ENCODE measurements at regions not wholly inside any gene's neighbourhood (a gene's known extent, or its start where the extent isn't known, plus 50 kb on each side); places are given as distances from the start of the nearest gene placed in this dataset.

DNA sequence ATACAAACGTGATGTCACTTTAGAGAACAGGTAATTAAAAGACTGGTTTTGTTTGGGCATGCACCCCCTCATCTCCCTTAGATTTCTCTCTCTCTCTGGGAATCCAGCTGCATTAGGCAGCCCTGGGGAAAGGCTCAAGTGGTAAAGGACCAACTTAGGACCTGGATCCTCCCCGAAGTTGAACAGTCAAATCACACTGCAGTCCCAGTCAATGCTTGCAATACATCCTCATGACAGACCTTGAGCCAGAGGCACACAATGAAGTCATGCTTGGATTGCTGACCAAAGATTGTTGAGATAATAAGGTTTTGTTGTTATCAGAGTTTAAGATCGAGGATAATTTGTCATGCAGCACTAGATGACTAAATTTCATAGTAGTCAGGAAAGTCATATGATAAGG is 1285.8 kb upstream of the NCAM2 start:
- WGBS, 5 donors = 59 to 79% (median 72%) methylated on average over 3 of the region's 3 CpGs
- intact Hi-C loops (cut with DNase I; ENCODE audit: low total_unique reads) = no loop called here
- H3K27me3 ChIP-seq (replicated peaks in 1 of 7) = no peaks in the 10 kb centered on the region

DNA sequence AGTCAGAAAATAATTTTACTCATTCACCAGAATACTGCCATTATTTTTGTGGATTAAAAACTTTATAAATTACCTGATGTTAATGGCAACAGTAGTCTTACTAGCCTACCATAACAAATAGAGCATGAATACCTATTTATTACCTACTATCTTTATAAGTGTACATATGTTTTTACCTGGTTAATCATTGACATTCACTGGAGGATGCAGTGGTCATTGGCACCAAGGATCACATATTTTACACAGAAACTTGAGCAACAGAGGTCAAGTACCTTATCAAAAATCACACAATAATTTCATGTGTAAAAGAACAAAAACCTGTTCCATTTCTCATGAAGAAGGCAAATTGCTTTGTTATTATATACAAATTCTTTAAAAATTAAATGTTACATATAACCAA is 1284.9 kb upstream of the NCAM2 start:
- Histone ChIP-seq H3K27ac (no peak overlapping the region), H3K27me3 (replicated peaks in 1 of 7) (no peaks in the 10 kb centered on the region), H3K9me3 (peaks cover 0 to 12% (median 2%) of the 10 kb centered on the region in 8 donors), H3K36me3 (no peaks in the 10 kb centered on the region), H3K4me3 (no peak overlapping the region), H3K4me1 (no peaks in the 10 kb centered on the region)
- no peak for DNase-seq
- intact Hi-C loops (cut with DNase I; ENCODE audit: low total_unique reads) = no loop called here
- TF ChIP-seq POLR2AphosphoS5 (IDR thresholded peaks at IDR 0.05) = no peak
- TF ChIP-seq, protein P1, sequence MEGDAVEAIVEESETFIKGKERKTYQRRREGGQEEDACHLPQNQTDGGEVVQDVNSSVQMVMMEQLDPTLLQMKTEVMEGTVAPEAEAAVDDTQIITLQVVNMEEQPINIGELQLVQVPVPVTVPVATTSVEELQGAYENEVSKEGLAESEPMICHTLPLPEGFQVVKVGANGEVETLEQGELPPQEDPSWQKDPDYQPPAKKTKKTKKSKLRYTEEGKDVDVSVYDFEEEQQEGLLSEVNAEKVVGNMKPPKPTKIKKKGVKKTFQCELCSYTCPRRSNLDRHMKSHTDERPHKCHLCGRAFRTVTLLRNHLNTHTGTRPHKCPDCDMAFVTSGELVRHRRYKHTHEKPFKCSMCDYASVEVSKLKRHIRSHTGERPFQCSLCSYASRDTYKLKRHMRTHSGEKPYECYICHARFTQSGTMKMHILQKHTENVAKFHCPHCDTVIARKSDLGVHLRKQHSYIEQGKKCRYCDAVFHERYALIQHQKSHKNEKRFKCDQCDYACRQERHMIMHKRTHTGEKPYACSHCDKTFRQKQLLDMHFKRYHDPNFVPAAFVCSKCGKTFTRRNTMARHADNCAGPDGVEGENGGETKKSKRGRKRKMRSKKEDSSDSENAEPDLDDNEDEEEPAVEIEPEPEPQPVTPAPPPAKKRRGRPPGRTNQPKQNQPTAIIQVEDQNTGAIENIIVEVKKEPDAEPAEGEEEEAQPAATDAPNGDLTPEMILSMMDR (IDR thresholded peaks at IDR 0.05 in 8 of 11, conservative IDR thresholded peaks at IDR 0.05 in 3 of 11) = no peak
- TF ChIP-seq POLR2A (IDR thresholded peaks at IDR 0.05) = no peak

More for the DNA sequence above, 1285.8 kb upstream of the NCAM2 start:
- no peaks in the 10 kb centered on the region for H3K36me3 ChIP-seq
- H3K4me3 ChIP-seq = no peak overlapping the region
- peaks cover 0 to 20% (median 8%) of the 10 kb centered on the region in 8 donors for H3K9me3 ChIP-seq
- TF ChIP-seq POLR2A (IDR thresholded peaks at IDR 0.05) (no peak), POLR2AphosphoS5 (IDR thresholded peaks at IDR 0.05) (no peak)
- TF ChIP-seq, protein P1 (IDR thresholded peaks at IDR 0.05 in 8 of 11, conservative IDR thresholded peaks at IDR 0.05 in 3 of 11) = no peak
- H3K4me1 ChIP-seq = no peaks in the 10 kb centered on the region
- DNase-seq = no peak
- H3K27ac ChIP-seq = no peak overlapping the region

DNA sequence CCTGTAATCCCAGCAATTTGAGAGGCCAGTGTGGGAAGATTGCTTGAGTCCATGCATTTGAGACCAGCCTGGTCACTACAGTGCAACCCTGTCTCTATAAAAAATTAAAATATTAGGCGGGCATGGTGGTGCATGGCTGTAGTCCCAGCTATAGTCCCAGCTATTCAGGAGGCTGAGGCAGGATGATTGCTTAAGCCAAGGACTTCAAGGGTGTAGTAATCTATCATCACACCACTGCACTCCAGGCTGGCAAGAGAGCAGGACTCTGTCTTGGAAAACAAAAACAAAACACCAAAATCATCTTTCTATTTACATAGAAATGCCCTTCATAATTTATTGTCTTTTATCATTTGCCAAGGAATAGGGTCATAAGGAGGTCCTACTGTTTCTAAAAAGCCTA is 1274.1 kb upstream of the NCAM2 start:
- TF ChIP-seq, protein P1 (IDR thresholded peaks at IDR 0.05 in 8 of 11, conservative IDR thresholded peaks at IDR 0.05 in 3 of 11) = no peak
- TF ChIP-seq POLR2AphosphoS5 (IDR thresholded peaks at IDR 0.05) = no peak
- no peak for TF ChIP-seq POLR2A (IDR thresholded peaks at IDR 0.05)
- WGBS, 5 donors = 73 to 86% (median 81%) methylated on average over 1 of the region's 1 CpG
- H3K9me3 ChIP-seq = peaks cover 0 to 11% (median 0%) of the 10 kb centered on the region in 8 donors
- intact Hi-C loops (cut with DNase I; ENCODE audit: low total_unique reads) = no loop called here
- no peaks in the 10 kb centered on the region for H3K36me3 ChIP-seq
- no peak overlapping the region for H3K27ac ChIP-seq
- no peaks in the 10 kb centered on the region for H3K27me3 ChIP-seq (replicated peaks in 1 of 7)
- no peaks in the 10 kb centered on the region for H3K4me1 ChIP-seq
- no peak overlapping the region for H3K4me3 ChIP-seq
- no peak for DNase-seq

DNA sequence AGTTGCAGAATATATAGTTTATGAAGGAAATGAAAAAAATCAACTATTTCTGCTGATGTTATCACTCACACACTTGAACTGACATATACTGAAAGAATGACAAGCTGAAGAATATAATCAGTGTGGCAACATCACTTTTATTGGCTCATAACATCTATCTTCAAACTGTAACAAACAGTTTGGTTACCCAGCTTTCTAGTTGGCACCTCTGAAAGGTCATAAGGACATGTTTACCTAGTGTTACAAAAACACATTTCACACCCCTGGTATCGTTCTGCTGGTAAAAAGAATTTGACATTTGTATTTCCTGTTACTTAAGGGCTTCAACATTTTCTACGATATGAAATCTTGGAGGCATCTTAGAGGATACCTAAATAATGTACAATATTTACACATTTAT is 1267.0 kb upstream of the NCAM2 start:
- no peaks in the 10 kb centered on the region for H3K27me3 ChIP-seq (replicated peaks in 1 of 7)

More for the DNA sequence above, 1267.0 kb upstream of the NCAM2 start:
- WGBS, 5 donors = 27 to 42% (median 31%) methylated on average over 2 of the region's 2 CpGs
- DNase-seq = no peak
- Histone ChIP-seq H3K4me1 (no peaks in the 10 kb centered on the region), H3K4me3 (no peak overlapping the region), H3K27ac (no peak overlapping the region), H3K9me3 (peaks cover 0 to 9% (median 0%) of the 10 kb centered on the region in 8 donors), H3K36me3 (no peaks in the 10 kb centered on the region)
- no peak for TF ChIP-seq POLR2A (IDR thresholded peaks at IDR 0.05)
- TF ChIP-seq, protein P1 (IDR thresholded peaks at IDR 0.05 in 8 of 11, conservative IDR thresholded peaks at IDR 0.05 in 3 of 11) = no peak
- no peak for TF ChIP-seq POLR2AphosphoS5 (IDR thresholded peaks at IDR 0.05)
- intact Hi-C loops (cut with DNase I; ENCODE audit: low total_unique reads) = no loop called here
